GM18858 (cell line): ENCODE measurements at regions not wholly inside any gene's neighbourhood (a gene's known extent, or its start where the extent isn't known, plus 50 kb on each side); places are given as distances from the start of the nearest gene placed in this dataset.

Source experiments
- ATAC-seq: cut with Tn5 transposase; IDR thresholded peaks from one replicate; pipeline ENCODE4 v1.9.1; 2021; ENCODE audit not compliant: unreplicated experiment

GRCh38 chr17:33750943-33751701 lies 458.0 kb upstream of the ASIC2 start:
- ATAC-seq, result no peak

- no peak for ATAC-seq
Measured at GRCh38 chr17:33751702-33752065, 458.6 kb upstream of the ASIC2 start.

GRCh38 chr17:33753452-33753851 lies 460.4 kb upstream of the ASIC2 start:
- ATAC-seq, result no peak

GRCh38 chr17:33756021-33756420 lies 462.9 kb upstream of the ASIC2 start:
- no peak for ATAC-seq

GRCh38 chr17:33765871-33766270 lies 472.8 kb upstream of the ASIC2 start:
- no peak for ATAC-seq

- ATAC-seq, result no peak
Measured at GRCh38 chr17:33766721-33767120, 473.6 kb upstream of the ASIC2 start.

- ATAC-seq, result no peak
Measured at GRCh38 chr17:33769066-33769465, 476.0 kb upstream of the ASIC2 start.

- ATAC-seq, result no peak
Measured at GRCh38 chr17:33776304-33776703, 478.8 kb upstream of the CCL2 start.

GRCh38 chr17:33776903-33777302 lies 478.2 kb upstream of the CCL2 start:
- ATAC-seq, result no peak

- ATAC-seq, result no peak
Measured at GRCh38 chr17:33777674-33778073, 477.4 kb upstream of the CCL2 start.

GRCh38 chr17:33778505-33779233 lies 476.4 kb upstream of the CCL2 start:
- ATAC-seq, result no peak

GRCh38 chr17:33779234-33779591 lies 475.9 kb upstream of the CCL2 start:
- no peak for ATAC-seq

- no peak for ATAC-seq
Measured at GRCh38 chr17:33785281-33785680, 469.8 kb upstream of the CCL2 start.

GRCh38 chr17:33786478-33786877 lies 468.6 kb upstream of the CCL2 start:
- ATAC-seq, result no peak

GRCh38 chr17:33789658-33790057 lies 465.4 kb upstream of the CCL2 start:
- no peak for ATAC-seq

- ATAC-seq, result no peak
Measured at GRCh38 chr17:33797181-33797580, 457.9 kb upstream of the CCL2 start.

GRCh38 chr17:33798308-33798707 lies 456.8 kb upstream of the CCL2 start:
- ATAC-seq, result no peak

- no peak for ATAC-seq
Measured at GRCh38 chr17:33802349-33803198, 452.5 kb upstream of the CCL2 start.

- no peak for ATAC-seq
Measured at GRCh38 chr17:33803199-33803685, 451.8 kb upstream of the CCL2 start.

- no peak for ATAC-seq
Measured at GRCh38 chr17:33803686-33804085, 451.4 kb upstream of the CCL2 start.

- ATAC-seq, result no peak
Measured at GRCh38 chr17:33804401-33804800, 450.7 kb upstream of the CCL2 start.

GRCh38 chr17:33806631-33807030 lies 448.5 kb upstream of the CCL2 start:
- no peak for ATAC-seq
